HEK293 (cell line): ENCODE measurements at regions not wholly inside any gene's neighbourhood (a gene's known extent, or its start where the extent isn't known, plus 50 kb on each side); places are given as distances from the start of the nearest gene placed in this dataset.

Experiments
- CTCF ChIA-PET: fragments of 350-600 bp; formaldehyde crosslinking; extraction: SDS; loops from one replicate; lab custom pipeline; 2021; ENCODE audit warnings: antibody characterized with exemption; lab: Yijun Ruan, JAX
- POLR2A ChIA-PET: fragments of 300-600 bp; formaldehyde crosslinking; extraction: SDS; loops from one replicate; lab custom pipeline; 2020; ENCODE audit warnings: antibody characterized with exemption, inconsistent platforms; lab: Yijun Ruan, JAX
- H3K27ac ChIP-seq: fragments of 200-500 bp; sonication (Bioruptor generic); 2 replicates; pipeline ENCODE4 v1.5.1; 2014; ENCODE audit warnings: low read depth, low read length, control low read depth, inconsistent platforms; ENCODE audit errors: extremely low read depth
- H3K36me3 ChIP-seq, 2 experiments: fragments of 200-500 bp in 1 of 2; sonication (Bioruptor generic) in 1 of 2; 1 replicate in 1 of 2; 2 replicates in 1 of 2; pipeline ENCODE4 v1.5.1; 2014 to 2017; ENCODE audit warnings: inconsistent platforms in 2 of 2, low read length in 2 of 2; ENCODE audit not compliant: control insufficient read depth in 2 of 2, insufficient read depth in 1 of 2
- H3K4me1 ChIP-seq: fragments of 200-500 bp; sonication (Bioruptor generic); 2 replicates; pipeline ENCODE4 v1.5.1; 2014; ENCODE audit warnings: mild to moderate bottlenecking, low read length, inconsistent platforms; ENCODE audit not compliant: control insufficient read depth, insufficient read depth
- H3K4me3 ChIP-seq: 2 replicates; pipeline ENCODE4 v1.5.1; 2011; ENCODE audit warnings: low read depth, mild to moderate bottlenecking, control low read depth, low read length, moderate library complexity
- H3K9me3 ChIP-seq: fragments of 200-500 bp; sonication (Bioruptor generic); 2 replicates; pipeline ENCODE4 v1.5.1; 2014; ENCODE audit warnings: low read depth, low read length, inconsistent platforms; ENCODE audit not compliant: control insufficient read depth, insufficient read depth
- GFI1B ChIP-seq: fragments of 450-650 bp; formaldehyde crosslinking; IDR thresholded peaks from 2 replicates; pipeline ENCODE4 v1.5.1; 2016; ENCODE audit warnings: missing biosample characterization, missing genetic modification characterization
- MYNN ChIP-seq: fragments of 450-650 bp; formaldehyde crosslinking; IDR thresholded peaks from 2 replicates; pipeline ENCODE4 v1.5.1; 2016; ENCODE audit warnings: missing biosample characterization, missing genetic modification characterization, borderline replicate concordance
- SCRT1 ChIP-seq: fragments of 450-650 bp; formaldehyde crosslinking; IDR thresholded peaks from 2 replicates; pipeline ENCODE4 v1.5.1; 2016; ENCODE audit warnings: missing biosample characterization, missing genetic modification characterization, borderline replicate concordance
- ZBTB21 ChIP-seq: fragments of 450-650 bp; formaldehyde crosslinking; IDR thresholded peaks from 2 replicates; pipeline ENCODE4 v1.5.1; 2017; ENCODE audit warnings: missing biosample characterization, missing genetic modification characterization
- ZNF112 ChIP-seq: fragments of 450-650 bp; formaldehyde crosslinking; IDR thresholded peaks from 2 replicates; pipeline ENCODE4 v1.5.0; 2017; ENCODE audit warnings: missing biosample characterization, missing genetic modification characterization
- ZNF239 ChIP-seq: fragments of 450-650 bp; formaldehyde crosslinking; IDR thresholded peaks from 2 replicates; pipeline ENCODE4 v1.5.1; 2016; ENCODE audit warnings: missing biosample characterization, missing genetic modification characterization
- ZNF26 ChIP-seq: fragments of 450-650 bp; formaldehyde crosslinking; IDR thresholded peaks from 2 replicates; pipeline ENCODE4 v1.5.1; 2016; ENCODE audit warnings: missing biosample characterization, missing genetic modification characterization
- ZNF311 ChIP-seq: fragments of 450-650 bp; formaldehyde crosslinking; IDR thresholded peaks from 2 replicates; pipeline ENCODE4 v1.5.1; 2017; ENCODE audit warnings: missing biosample characterization, missing genetic modification characterization, borderline replicate concordance
- ZNF350 ChIP-seq: fragments of 450-650 bp; formaldehyde crosslinking; IDR thresholded peaks from 2 replicates; pipeline ENCODE4 v1.5.0; 2017; ENCODE audit warnings: missing biosample characterization, mild to moderate bottlenecking, missing genetic modification characterization
- ZNF398 ChIP-seq: fragments of 450-650 bp; formaldehyde crosslinking; IDR thresholded peaks from 2 replicates; pipeline ENCODE4 v1.5.1; 2017; ENCODE audit warnings: missing biosample characterization, missing genetic modification characterization
- ZNF514 ChIP-seq: fragments of 450-650 bp; formaldehyde crosslinking; IDR thresholded peaks from 2 replicates; pipeline ENCODE4 v1.5.1; 2016; ENCODE audit warnings: missing biosample characterization, missing genetic modification characterization
- ZNF518A ChIP-seq: fragments of 450-650 bp; formaldehyde crosslinking; conservative IDR thresholded peaks from 2 replicates; pipeline ENCODE4 v1.5.1; 2016; ENCODE audit warnings: low read depth, missing biosample characterization, missing genetic modification characterization
- ZNF549 ChIP-seq: fragments of 450-650 bp; IDR thresholded peaks from 2 replicates; pipeline ENCODE4 v1.5.1; 2018; ENCODE audit warnings: missing biosample characterization, missing genetic modification characterization, mild to moderate bottlenecking, inconsistent platforms, moderate library complexity
- ZNF555 ChIP-seq: fragments of 450-650 bp; formaldehyde crosslinking; conservative IDR thresholded peaks from 2 replicates; pipeline ENCODE4 v1.5.1; 2017; ENCODE audit warnings: missing biosample characterization, mild to moderate bottlenecking, missing genetic modification characterization, inconsistent platforms
- ZNF664 ChIP-seq: fragments of 450-650 bp; formaldehyde crosslinking; IDR thresholded peaks from 2 replicates; pipeline ENCODE4 v1.5.1; 2016; ENCODE audit warnings: missing biosample characterization, missing genetic modification characterization
- ZNF777 ChIP-seq: fragments of 450-650 bp; formaldehyde crosslinking; IDR thresholded peaks from 2 replicates; pipeline ENCODE4 v1.5.1; 2017; ENCODE audit warnings: missing biosample characterization, missing genetic modification characterization, borderline replicate concordance
- TF ChIP-seq, protein P1 (sequence below): fragments of 450-650 bp; formaldehyde crosslinking; IDR thresholded peaks from 2 replicates; pipeline ENCODE4 v1.5.1; 2016; ENCODE audit warnings: missing biosample characterization, missing genetic modification characterization

GRCh38 chr11:121743285-121743684, 290.5 kb upstream of the SORL1-AS1 start:
- Histone ChIP-seq H3K36me3 (no peaks in the 10 kb centered on the region), H3K4me3 (no peak overlapping the region), H3K4me1 (no peaks in the 10 kb centered on the region), H3K9me3 (no peaks in the 10 kb centered on the region), H3K27ac (no peak overlapping the region)
- ChIA-PET CTCF (no interaction called here), POLR2A (no interaction called here)
- TF ChIP-seq ZNF398 (tag by site-specific recombination) (no peak), ZNF555 (no peak), ZNF549 (tag by site-specific recombination) (no peak), ZNF514 (tag by site-specific recombination) (no peak), ZNF350 (tag by site-specific recombination) (no peak), ZNF664 (tag by site-specific recombination) (no peak), MYNN (tag by site-specific recombination) (no peak), GFI1B (tag by site-specific recombination) (no peak), ZNF239 (tag by site-specific recombination) (no peak), ZNF777 (tag by site-specific recombination) (no peak), SCRT1 (no peak), ZNF26 (tag by site-specific recombination) (no peak), ZBTB21 (tag by site-specific recombination) (no peak), ZNF311 (no peak), ZNF112 (tag by site-specific recombination) (no peak), ZNF518A (tag by site-specific recombination) (no peak)
- TF ChIP-seq, protein P1, sequence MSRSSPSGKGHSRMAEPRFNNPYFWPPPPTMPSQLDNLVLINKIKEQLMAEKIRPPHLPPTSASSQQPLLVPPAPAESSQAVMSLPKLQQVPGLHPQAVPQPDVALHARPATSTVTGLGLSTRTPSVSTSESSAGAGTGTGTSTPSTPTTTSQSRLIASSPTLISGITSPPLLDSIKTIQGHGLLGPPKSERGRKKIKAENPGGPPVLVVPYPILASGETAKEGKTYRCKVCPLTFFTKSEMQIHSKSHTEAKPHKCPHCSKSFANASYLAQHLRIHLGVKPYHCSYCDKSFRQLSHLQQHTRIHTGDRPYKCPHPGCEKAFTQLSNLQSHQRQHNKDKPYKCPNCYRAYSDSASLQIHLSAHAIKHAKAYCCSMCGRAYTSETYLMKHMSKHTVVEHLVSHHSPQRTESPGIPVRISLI (tag by site-specific recombination): no peak
